CD4-positive, alpha-beta T cell (primary cell): ENCODE measurements at regions not wholly inside any gene's neighbourhood (a gene's known extent, or its start where the extent isn't known, plus 50 kb on each side); places are given as distances from the start of the nearest gene placed in this dataset.

Experiments
- ATAC-seq: fragments of 200-7000 bp; cut with Tn5 transposase; one replicate; pipeline ENCODE4 v1.10.0; 2022; ENCODE audit warnings: mild to moderate bottlenecking; ENCODE audit not compliant: poor library complexity
- CTCF ChIA-PET: fragments of 350-600 bp; sonication (Branson Sonifier 250); formaldehyde crosslinking; loops from one replicate; lab custom pipeline; 2021; ENCODE audit warnings: antibody characterized with exemption, inconsistent platforms; lab: Charles Lee
- POLR2A ChIA-PET: fragments of 350-600 bp; sonication (Branson Sonifier 250); formaldehyde crosslinking; loops from one replicate; lab custom pipeline; 2021; ENCODE audit warnings: antibody characterized with exemption, inconsistent platforms; lab: Charles Lee
- DNase-seq, 14 experiments: peaks; one replicate each; pipeline ENCODE4 v3.0.0-alpha.2; 2013 to 2020; ENCODE audit warnings: mixed read lengths in 2 of 14
- H3K27ac ChIP-seq, 2 donors: one replicate each; pipeline versions ENCODE4 v1.5.1 to v1.7.0; 2013; ENCODE audit warnings: low read length in 2 of 2, low read depth in 1 of 2, mild to moderate bottlenecking in 1 of 2
- H3K27me3 ChIP-seq, 2 experiments: 1 replicate in 1 of 2; 2 replicates in 1 of 2; pipeline versions ENCODE4 v1.6.1 to v1.7.0; 2013; ENCODE audit warnings: low read length in 2 of 2, control low read depth in 1 of 2, mild to moderate bottlenecking in 1 of 2, moderate library complexity in 1 of 2; ENCODE audit not compliant: insufficient read depth in 2 of 2, control insufficient read depth in 1 of 2
- H3K36me3 ChIP-seq: one replicate; pipeline ENCODE4 v1.6.1; 2013; ENCODE audit warnings: low read length, control low read depth; ENCODE audit not compliant: insufficient read depth
- H3K4me1 ChIP-seq: one replicate; pipeline ENCODE4 v1.6.1; 2013; ENCODE audit warnings: low read length, control low read depth; ENCODE audit not compliant: insufficient read depth
- H3K4me3 ChIP-seq: one replicate; pipeline ENCODE4 v1.5.1; 2013; ENCODE audit warnings: mild to moderate bottlenecking, low read length, moderate library complexity
- H3K9me3 ChIP-seq, 2 experiments: 1 replicate in 1 of 2; 2 replicates in 1 of 2; pipeline versions ENCODE4 v1.6.1 to v1.7.0; 2013; ENCODE audit warnings: low read length in 2 of 2, mild to moderate bottlenecking in 2 of 2, control low read depth in 1 of 2, moderate library complexity in 1 of 2; ENCODE audit not compliant: control insufficient read depth in 1 of 2, insufficient read depth in 1 of 2
- H3K27ac Mint-ChIP-seq: one replicate; pipeline ENCODE4 v1.8.0; 2020; ENCODE audit warnings: mixed read lengths
- H3K27me3 Mint-ChIP-seq: one replicate; pipeline ENCODE4 v1.8.0; 2021; ENCODE audit warnings: mixed read lengths
- H3K36me3 Mint-ChIP-seq: one replicate; pipeline ENCODE4 v1.8.0; 2021; ENCODE audit warnings: low read depth, mixed read lengths
- H3K4me1 Mint-ChIP-seq: one replicate; pipeline ENCODE4 v1.8.0; 2021; ENCODE audit warnings: low read depth, mixed read lengths
- H3K4me3 Mint-ChIP-seq: one replicate; pipeline ENCODE4 v1.8.0; 2020; ENCODE audit warnings: mild to moderate bottlenecking, mixed read lengths
- H3K9me3 Mint-ChIP-seq: one replicate; pipeline ENCODE4 v1.8.0; 2020; ENCODE audit warnings: mixed read lengths
- CTCF ChIP-seq: fragments of 200-600 bp; IDR thresholded peaks from one replicate; pipeline ENCODE4 v1.8.0; 2022; ENCODE audit warnings: antibody characterized with exemption, mild to moderate bottlenecking
- intact Hi-C, 2 experiments: fragments of 100-400 bp; cut with DNase I in 1 of 2; cut with micrococcal nuclease in 1 of 2; formaldehyde crosslinking; loops; one replicate each; pipeline versions ENCODE4 v1.15.1 to v1.9.0; 2023 to 2025; cut with DNase I, micrococcal nuclease

- Mint-ChIP-seq H3K9me3 (no peaks in the 10 kb centered on the region), H3K4me3 (no peak overlapping the region), H3K27ac (no peak overlapping the region), H3K4me1 (peaks cover 3% of the 10 kb centered on the region), H3K36me3 (no peaks in the 10 kb centered on the region), H3K27me3 (no peaks in the 10 kb centered on the region)
- Histone ChIP-seq H3K27me3 (no peaks in the 10 kb centered on the region), H3K4me3 (no peak overlapping the region), H3K4me1 (no peaks in the 10 kb centered on the region), H3K36me3 (no peaks in the 10 kb centered on the region), H3K27ac (no peak overlapping the region), H3K9me3 (no peaks in the 10 kb centered on the region)
- ChIA-PET POLR2A (no interaction called here), CTCF (interaction anchor here (2.2 kb wide), 1 partner anchor 9 kb away, joined by 8 read pairs; no protein-coding TSS in a partner anchor)
- no peak for ATAC-seq
- intact Hi-C loops, result no loop called here
- DNase-seq, result no peak
- TF ChIP-seq CTCF, result no peak
Measured at GRCh38 chr1:199122085-199122484, 483.2 kb downstream of the PTPRC start.

- TF ChIP-seq CTCF, result no peak
- H3K4me1 Mint-ChIP-seq, result peaks cover 3% of the 10 kb centered on the region
- H3K4me3 ChIP-seq, result no peak overlapping the region
- ATAC-seq (no peak), DNase-seq (no peak)
- no peak overlapping the region for H3K4me3 Mint-ChIP-seq
- CTCF ChIA-PET, result interaction anchor here (1.6 to 2.2 kb wide), 2 partner anchors 10 to 12 kb away, joined by 5 to 8 read pairs; no protein-coding TSS in a partner anchor
- no peaks in the 10 kb centered on the region for H3K27me3 Mint-ChIP-seq
- POLR2A ChIA-PET, result no interaction called here
- no peaks in the 10 kb centered on the region for H3K9me3 ChIP-seq
- intact Hi-C loops, result no loop called here
- no peaks in the 10 kb centered on the region for H3K36me3 Mint-ChIP-seq
- H3K36me3 ChIP-seq, result no peaks in the 10 kb centered on the region
- H3K27ac ChIP-seq, result no peak overlapping the region
- no peak overlapping the region for H3K27ac Mint-ChIP-seq
- H3K4me1 ChIP-seq, result no peaks in the 10 kb centered on the region
- H3K9me3 Mint-ChIP-seq, result no peaks in the 10 kb centered on the region
- no peaks in the 10 kb centered on the region for H3K27me3 ChIP-seq
Measured at GRCh38 chr1:199122532-199123311, 483.9 kb downstream of the PTPRC start.

DNA sequence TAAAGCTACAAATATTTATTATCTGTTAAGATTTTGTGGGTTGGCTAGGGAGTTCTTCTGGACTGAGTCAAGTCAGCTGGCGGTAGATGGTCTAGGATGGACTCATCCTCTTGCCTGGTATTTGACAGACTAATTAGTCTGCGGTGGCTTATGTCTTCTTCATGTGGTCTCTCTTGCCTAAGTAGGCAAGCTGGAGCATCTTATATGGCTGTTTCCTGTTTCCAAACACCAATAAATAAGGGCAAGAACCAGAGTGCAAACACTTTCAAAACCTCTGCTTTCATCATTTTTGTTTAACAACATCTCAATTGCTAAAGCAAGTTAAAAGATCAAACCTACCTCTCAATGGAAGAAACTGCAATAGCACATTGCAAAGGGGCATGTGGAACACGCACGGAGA is 484.8 kb downstream of the PTPRC start:
- no peaks in the 10 kb centered on the region for H3K36me3 ChIP-seq
- intact Hi-C loops, result no loop called here
- H3K4me1 Mint-ChIP-seq, result peaks cover 3% of the 10 kb centered on the region
- H3K9me3 ChIP-seq, result no peaks in the 10 kb centered on the region
- TF ChIP-seq CTCF, result no peak
- no peaks in the 10 kb centered on the region for H3K4me1 ChIP-seq
- H3K27ac ChIP-seq, result no peak overlapping the region
- CTCF ChIA-PET, result interaction anchor here (1.6 to 2.2 kb wide), 2 partner anchors 10 to 13 kb away, joined by 5 to 8 read pairs; no protein-coding TSS in a partner anchor
- no peaks in the 10 kb centered on the region for H3K9me3 Mint-ChIP-seq
- H3K27me3 Mint-ChIP-seq, result no peaks in the 10 kb centered on the region
- H3K4me3 ChIP-seq, result no peak overlapping the region
- no peaks in the 10 kb centered on the region for H3K36me3 Mint-ChIP-seq
- POLR2A ChIA-PET, result no interaction called here
- no peak for DNase-seq
- no peaks in the 10 kb centered on the region for H3K27me3 ChIP-seq
- no peak overlapping the region for H3K4me3 Mint-ChIP-seq
- H3K27ac Mint-ChIP-seq, result no peak overlapping the region
- no peak for ATAC-seq
